ENCODE measurements at regions not wholly inside any gene's neighbourhood (a gene's known extent, or its start where the extent isn't known, plus 50 kb on each side); places are given as distances from the start of the nearest gene placed in this dataset.
"Not testable (repeated sequence)": the region's sequence is repeated elsewhere in the genome, so short reads cannot be mapped to it uniquely, and the experiment has no call there.

DNA sequence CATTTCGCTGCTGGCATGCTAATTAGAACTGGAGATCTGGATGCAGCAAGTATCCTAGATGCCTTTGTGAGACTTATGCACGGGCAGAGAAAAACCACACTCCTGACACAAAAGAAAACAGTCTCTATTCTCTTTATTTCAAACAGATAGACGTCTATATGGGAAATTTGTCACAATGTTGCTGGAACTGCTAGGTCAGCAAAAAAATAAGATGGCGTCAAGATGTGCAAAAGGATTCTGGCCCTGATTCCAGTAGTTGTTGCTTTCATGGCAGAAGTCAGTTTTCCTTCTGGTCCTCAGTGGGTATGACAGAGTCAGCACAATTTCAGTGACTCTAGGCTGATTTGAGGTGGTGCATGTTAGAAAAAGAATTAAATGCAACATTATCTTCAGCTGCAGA is 1068.0 kb downstream of the SLITRK5 start:
- no peak for DNase-seq

DNA sequence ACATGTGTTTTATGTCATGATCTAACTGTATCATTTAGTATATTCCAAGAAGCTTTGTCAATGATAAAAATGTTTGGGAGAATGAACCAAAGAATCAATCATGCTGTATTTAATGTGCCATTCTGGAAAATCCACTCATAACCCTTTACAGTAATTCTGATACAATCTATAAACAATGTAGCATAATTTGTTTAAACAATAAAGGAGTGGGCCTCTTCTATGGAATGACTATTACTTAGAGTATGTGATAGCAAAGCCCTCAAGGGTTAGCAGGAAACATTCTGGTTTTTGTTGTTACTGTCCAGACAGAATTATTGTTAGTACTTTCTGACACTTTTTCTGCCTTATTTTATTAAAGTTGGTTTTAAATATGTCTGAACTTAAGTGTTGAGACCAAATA is 1073.1 kb downstream of the SLITRK5 start:
- no peak for DNase-seq

DNA sequence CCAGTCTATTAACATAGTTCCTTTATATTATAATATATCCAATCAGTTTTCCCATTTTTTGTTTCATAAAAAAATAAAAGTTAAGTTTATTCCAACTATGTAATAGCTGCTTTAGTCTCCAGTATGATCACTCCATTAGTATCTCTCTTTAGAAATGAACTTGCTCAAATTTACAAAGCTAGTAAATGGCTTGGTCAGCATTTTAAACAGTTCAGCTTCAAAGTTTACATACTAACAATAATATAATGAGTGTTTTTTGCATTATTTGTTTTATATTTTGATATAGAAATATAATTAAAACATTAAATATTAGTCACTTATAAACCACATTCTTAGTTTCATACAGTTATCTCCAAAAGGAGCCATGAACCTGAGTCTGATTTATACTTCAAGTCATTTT is 1073.8 kb downstream of the SLITRK5 start:
- no peak for DNase-seq

DNA sequence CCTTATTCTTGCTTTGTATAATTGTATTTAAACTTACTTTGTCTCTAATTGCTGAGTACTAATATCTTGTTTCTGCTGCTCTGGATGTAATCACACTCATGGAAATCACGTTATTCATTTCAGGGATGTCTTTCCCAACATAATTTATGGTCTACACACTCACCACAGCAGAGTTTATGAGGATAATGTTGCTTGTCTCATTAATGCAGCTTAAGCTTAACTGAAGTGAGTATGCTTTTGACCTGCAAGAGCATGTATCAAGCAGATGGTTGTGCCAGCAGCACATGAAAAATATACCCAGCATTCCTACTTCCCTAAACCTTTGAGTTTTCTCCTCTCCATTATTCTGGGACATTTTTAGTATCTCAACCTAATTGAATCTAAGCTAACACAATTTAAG is 1080.9 kb downstream of the SLITRK5 start:
- DNase-seq = no peak

DNA sequence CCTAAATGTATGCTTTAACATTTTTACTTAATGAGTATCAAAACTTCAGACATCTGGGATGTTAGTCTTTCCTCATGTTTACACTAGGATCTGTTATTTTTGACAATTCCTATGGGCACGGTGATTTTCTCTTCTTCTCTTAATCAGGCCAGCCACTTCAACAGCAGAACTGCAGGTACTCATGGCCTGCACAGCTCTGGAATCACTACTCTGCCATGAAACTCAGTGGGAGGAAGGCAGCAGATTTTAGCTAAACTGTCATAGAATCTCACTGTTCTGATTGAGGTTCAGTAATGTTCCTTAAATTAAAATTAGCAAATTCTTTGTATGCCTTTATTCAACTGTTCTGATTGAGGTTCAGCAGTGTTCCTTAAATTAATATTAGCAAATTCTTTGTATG is 1083.0 kb downstream of the SLITRK5 start:
- DNase-seq = no peak

DNA sequence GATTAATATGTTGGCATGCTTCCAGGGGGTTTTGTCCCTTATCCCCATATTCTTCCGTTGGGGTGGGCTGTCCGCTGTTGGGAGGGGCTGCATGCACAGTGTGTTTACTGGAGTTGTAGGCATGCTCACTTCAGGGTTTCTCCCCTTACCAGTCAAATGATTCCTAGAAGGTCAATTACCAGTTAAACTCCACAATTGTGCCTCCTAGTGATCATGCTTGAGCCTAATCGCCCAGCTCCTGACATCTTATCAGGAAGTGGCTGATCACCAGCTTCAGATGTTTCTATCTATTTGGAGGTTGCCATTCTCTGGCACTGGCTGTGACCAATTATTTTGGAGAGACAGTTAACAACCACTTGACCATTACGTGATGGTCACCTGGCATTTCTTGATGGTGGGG is 1090.0 kb downstream of the SLITRK5 start:
- DNase-seq = no peak

DNA sequence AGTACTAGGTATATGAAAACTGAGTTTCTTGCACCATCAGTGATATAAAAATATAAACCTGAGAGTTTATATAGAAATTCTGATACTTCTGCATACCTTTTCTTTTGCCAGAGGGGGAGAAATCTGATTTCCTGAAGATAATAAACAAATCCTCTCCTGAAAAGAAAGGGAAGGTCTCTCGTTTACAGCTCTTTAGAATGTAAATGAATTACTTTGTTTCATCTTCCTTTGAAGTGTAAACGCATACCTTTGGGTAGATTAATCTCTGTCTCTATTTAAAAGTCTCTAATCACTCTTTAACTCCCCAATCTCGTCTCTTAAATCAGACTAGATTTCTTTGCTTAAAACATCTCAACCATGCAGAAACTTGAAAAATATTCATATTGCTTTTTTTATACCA is 1092.9 kb downstream of the SLITRK5 start:
- no peak for DNase-seq

DNA sequence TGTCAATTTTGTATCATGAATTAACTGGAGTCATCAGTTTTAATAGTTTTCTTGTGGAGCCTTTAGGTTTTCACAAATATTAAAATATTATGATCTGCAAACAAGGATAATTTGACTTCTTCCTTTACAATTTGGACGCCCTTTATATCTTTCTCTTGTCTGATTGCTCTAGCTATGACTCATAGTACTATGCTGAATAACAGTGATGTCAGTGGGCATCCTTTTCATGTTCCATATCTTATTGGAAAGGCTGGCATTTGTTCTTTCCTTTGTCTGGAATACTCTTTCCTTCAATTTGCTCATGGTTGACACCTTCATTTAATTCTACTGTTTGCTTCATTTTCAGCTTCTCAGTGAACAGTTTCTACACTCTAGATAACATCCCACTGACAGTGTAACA is 1129.3 kb downstream of the SLITRK5 start:
- no peak for DNase-seq

DNA sequence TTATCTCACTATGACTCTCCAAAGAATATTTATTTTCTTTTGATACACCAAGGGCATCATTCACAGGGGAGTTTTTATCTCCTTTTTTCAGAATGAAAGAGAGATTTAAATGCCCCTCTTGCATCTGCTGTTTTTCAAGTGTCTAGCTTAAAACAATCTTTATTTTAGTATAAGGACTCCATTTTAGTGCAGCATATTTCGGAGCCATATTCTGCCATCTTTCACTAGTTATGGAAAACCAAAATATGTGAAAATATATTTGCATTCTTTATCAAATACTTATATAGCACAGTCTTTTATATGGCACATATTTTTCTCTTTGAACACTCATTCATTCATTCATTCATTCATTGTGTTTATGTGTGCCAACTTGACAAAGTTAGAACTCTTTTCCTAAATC is 1130.2 kb downstream of the SLITRK5 start:
- DNase-seq = no peak

DNA sequence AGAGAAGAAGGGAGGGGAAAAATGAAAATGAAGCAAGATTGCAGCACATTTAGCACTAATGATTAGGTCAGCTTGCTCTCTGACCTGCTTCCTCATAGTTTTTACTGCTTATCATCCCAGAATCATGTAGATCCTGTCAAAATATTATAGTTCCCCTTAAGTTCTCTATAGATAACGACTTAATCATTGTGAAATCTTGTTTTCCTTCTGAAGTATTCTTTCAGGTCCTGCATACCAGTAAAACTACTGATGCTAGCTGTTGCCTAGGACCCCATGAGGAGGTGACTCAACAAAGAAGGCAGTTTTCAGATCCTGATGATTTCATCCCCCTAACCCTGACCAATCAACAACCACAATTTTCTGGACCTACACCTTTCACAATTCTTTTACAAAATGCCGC is 1131.7 kb downstream of the SLITRK5 start:
- no peak for DNase-seq

DNA sequence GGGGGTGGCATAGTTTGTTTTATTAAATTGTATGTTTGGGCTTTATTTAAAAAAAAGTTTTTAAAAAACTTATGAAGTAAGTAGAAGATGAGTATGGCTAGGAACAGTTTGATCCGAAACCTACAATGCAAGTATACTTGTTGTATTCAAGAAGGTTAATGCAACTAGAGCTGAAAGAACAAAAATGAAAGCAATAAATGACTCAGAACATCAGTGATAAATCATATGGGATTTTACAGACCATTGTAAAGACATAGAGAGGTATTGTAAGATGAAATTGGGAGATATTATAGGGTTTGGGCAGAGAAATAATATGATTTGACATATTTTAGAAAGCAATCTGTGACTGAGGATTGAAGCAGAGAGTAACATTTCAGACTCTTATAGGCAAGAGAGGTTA is 1135.3 kb downstream of the SLITRK5 start:
- no peak for DNase-seq

DNA sequence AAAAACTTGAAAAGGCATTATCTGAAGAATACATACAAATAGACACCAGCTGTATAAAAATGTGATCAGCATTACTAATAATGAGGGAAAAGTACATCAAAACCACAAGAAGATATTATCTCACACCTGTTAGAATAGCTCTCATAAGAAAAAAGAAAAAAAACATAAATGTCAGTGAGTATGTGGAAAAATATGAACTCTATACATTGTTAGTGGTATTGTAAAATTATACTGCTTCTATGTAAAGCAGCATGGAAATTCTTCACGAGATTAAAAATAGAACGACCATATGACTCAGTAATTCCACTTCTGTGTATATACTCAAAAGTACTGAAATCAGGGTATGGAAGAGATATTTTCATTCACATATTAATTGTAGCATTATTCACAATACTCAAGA is 1146.4 kb downstream of the SLITRK5 start:
- no peak for DNase-seq

DNA sequence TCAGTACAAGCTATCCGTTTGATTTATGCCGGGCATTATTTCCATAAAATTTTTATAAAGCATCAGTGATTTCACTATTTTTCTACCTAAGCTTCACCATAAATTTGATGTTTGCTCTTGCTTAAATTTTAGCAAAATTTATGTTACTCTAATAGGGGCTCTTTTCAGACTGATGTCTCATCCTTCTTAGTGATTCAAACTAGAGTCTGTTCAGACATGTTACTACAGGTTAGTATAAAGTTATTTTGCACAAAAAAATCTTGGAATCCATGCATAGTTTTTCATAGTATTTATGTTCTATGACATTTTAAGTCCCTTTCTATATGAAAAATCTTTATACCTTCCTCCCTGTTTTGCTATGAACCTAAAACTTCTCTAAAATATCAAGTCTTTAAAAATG is 1151.9 kb downstream of the SLITRK5 start:
- no peak for DNase-seq

DNA sequence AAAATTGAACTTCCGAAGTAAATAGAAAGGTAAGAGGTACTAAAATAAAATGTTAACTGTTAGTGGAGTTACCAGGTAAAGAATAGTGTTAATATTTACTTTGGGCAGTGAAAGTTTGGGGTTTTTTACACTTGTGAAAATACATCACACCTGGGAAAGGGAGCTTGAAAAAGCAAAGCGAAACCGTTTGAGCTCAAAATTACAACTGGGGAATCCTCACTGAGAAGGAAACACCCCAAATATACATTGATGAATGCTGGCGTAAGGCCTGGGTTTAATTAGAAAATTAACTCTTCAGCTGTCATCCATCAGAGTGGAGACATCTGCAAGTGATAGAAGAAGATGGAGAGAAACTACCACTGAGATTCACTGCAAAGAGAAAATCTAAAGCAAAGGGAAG is 1153.0 kb downstream of the SLITRK5 start:
- no peak for DNase-seq

DNA sequence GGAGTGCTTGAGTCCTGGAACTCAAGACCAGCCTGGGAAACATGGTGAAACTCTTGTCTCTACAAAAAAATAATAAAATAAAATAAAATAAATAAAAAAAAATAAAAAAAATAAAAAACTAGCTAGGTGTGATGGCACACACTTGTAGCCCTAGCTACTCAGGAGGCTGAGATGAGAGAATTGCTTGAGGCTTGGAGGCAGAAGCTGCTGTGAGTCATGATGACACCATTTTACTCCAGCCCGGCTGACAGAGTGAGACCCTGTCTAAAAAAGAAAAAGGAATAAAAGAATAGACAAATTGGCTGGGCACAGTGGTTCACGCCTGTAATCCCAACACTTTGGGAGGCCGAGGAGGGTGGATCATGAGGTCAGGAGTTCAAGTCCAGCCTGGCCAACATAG is 1168.9 kb downstream of the SLITRK5 start:
- no peak for DNase-seq

DNA sequence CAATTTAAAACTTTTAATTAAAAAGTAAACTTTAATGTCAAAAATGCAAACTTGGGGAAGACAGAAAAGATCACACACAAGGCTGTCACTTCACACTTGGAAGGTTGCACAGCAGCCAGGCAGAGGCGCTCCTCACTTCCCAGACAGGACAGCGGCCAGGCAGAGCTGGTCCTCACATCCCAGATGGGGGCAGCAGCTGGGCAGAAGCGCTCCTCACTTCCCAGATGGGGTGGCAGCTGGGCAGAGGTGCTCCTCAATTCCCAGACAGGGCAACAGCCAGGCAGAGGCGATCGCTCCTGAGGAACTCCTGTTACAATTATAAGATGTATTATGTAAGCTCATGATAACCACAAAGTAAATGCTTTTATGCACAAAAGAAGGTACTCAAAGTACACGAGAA is 1181.1 kb downstream of the SLITRK5 start:
- not testable (repeated sequence) for DNase-seq

DNA sequence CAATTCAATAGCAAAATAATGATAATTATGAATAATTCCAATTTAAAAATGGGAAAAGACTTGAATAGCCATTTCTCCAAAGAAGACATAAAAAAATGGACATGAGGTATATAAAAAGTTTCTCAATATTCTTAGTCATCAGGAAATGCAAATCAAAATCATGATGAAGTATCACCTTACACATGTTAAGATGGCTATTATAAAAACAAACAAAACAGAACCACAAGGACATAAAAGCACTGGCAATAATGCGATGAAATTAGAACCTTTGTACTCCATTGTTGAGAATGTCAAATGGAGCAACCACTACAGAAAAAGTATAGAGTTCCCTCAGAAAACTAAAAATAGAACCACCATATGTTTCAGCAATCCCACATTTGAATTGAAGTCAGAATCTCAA is 1186.1 kb downstream of the SLITRK5 start:
- no peak for DNase-seq

DNA sequence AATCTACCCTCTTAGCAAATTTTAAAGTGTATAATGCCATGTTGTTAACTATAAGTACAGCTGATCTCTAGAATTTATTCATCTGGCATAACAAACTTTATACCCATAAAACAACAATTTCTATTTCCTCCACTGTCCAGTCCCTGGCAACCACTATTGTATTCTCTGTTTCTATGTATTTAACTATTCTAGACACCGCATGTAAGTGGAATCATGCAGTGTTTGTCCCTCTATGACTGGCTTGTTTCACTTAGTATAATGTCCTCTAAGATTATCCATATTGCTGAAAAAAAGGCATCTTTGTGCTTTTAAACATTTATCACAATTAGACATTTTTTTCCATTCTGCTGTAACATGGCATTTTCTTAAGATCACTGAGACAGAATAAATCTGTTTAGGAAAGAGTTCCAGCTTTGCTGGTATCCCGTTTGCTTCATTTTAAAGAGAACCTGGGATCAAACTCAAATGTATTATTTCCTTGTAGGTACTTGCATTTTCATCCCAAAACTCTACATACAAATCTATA is 1191.0 kb downstream of the SLITRK5 start:
- DNase-seq = no peak

DNA sequence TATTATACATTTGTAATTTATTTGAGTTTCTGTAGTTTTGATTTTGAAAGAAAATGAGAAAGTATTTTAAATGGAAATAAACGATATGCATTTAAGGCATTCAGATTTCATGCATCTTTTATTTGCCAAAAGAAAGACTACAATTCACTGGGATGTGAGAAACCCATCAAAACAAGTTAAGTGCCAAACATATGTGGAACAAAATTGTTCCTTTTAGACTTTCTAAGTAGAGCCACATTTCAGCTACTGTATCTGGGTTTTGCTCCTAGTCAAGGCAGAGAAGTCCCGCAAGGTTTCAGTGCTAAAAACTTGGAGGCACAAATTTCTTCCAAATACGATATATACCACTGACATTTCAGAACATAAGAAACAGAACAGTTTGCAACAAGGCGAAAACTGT is 1191.9 kb downstream of the SLITRK5 start:
- DNase-seq = no peak

DNA sequence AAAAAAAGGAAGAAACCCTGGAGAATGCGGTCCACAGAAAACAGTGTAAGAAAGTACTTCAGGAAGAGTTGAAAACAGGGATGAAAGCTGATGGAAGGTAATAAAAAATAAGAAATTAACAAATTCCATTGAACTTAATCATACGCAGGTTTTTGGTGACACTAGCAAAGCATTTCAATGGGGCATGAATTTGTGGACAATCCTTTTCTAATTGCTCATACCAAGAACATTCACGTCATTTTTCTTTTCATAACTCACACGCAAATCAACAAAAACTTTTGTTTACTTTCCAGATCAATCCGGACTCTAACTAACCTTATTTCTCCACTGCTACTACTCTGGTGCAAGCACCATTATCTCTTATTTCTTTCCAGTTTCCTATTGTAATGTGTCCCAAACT is 1195.0 kb downstream of the SLITRK5 start:
- DNase-seq = no peak

DNA sequence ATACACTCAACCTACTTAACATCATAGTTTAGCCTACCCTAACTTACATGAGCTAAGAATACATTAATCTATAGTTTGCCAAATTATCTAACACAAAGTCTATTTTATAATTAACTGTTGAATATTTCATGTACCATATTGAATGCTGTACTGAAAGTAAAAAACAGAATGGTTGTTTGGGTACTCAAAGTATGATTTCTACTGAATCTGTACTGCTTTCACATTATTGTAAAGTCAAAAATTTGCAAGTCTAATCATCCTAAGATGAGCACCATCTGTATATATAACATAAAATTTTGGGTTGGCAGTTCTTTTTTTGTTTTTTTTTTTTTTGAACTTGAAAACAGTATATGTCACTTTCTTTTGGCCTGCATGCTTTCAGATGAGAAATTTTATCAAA is 1212.6 kb downstream of the SLITRK5 start:
- DNase-seq = no peak

DNA sequence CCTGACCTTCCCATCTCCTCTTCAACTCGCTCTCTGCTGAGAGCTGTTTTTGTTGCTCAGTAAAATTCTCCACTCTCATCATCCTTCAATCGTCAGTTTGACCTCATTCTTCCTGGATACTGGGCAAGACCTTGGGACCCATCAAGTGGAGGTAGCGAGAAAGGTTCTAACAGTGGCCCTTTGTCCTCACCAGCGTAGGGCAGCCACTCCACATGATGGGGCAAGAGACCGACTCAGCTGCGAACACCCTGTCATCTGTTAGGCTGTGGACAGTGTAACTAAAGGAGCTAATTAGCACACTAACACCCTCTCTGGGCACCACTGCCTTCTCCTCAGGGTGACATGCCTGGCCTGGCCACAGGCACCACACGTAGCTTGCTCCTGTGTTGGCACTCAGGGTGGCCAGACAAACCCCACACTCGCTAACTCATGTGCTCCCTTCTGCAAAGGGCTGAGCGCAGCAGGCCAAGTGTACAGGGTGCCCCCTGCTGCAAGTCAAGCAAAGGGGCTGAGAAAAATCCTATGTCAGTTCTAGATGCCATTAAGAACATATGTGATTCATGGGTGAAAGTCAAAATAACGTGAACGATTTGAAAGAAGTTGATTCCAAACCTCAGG is 1216.0 kb downstream of the SLITRK5 start:
- no peak for DNase-seq

DNA sequence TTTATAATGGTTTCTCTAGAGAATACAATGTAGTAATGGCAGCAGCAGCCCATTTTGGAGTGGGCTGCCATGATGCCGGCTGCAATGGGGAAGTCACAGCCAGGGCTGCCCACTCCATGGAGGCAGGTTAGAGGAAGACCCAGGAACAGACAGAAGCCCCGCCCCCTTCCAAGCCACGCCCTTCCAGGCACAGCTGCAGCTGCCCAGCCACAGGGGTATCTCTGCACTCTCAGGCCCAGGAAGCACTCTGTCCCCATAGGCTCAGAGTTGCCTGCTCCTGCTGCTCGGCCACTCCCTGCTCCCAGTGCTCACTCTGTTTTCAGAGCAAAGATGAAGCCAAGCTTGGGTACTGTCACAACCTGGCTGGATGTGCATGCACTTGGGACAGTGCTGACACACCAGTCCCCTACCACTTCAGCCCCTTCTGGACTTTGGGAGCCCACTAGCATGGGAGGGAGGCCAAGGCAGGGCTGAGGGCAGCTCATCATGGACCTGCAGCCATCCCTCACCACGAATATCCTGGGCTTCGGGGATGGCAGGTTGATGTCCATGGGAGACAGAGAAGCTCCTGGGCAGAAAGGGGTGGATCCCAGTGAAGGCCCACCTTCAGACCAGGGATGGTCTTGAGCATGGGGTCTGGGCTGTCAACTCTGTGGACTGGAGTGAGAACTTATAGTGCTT is 1224.2 kb downstream of the SLITRK5 start:
- no peak for DNase-seq

DNA sequence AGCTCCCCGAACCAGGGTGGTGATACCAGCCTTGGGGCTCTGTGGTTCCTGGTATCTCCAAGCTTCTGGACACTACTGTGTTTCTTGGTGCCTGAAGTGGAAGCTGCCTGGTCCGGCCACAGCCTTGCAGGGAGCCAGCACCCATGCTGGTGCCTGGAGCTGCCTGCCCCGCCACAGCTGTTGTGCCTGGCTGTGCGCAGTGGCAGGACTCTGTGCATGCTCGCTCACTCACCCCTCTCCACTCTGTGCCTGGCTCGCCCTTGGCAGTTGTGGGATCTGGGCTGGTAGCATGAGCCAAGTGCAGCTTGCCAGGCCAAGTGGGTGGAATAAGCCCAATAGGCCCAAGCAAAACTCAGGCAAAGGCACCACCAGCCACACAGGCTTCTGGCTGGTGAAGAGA is 1225.3 kb downstream of the SLITRK5 start:
- DNase-seq = no peak

DNA sequence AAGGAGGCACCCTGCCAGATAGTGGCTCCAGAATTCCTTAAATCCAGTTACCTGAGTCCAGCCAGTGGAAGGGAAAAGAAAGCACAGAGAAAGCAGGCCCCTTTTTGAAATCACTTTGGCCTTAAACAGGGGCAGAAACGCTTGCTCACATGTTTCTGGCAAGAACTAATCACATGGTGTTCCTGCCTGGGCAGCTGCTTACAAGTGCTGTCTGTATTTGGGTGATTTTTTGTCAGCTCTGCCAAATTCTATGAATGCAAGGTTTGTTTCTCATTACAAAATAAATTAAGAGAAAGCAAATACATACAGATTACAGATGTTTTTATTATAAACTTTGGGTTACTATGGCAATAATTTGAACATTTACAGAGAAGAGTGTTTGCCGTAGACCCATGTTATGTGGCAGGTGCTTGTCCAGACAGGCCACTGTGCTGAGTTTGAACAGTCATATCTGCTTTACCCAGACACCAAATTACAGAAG is 1237.8 kb downstream of the SLITRK5 start:
- DNase-seq = no peak

Measured in activated CD4-positive, alpha-beta T cell treated with anti-CD3 and anti-CD28 coated beads for 48 hours (primary cell).